AG10803 (cell line): ENCODE measurements at regions not wholly inside any gene's neighbourhood (a gene's known extent, or its start where the extent isn't known, plus 50 kb on each side); places are given as distances from the start of the nearest gene placed in this dataset.
"Not testable (repeated sequence)": the region's sequence is repeated elsewhere in the genome, so short reads cannot be mapped to it uniquely, and the experiment has no call there.

Experiments
- DNase-seq: peaks from one replicate; pipeline ENCODE4 v3.0.0; 2010; ENCODE audit warnings: low read depth
- H3K4me3 ChIP-seq: 2 replicates; pipeline ENCODE4 v1.5.1; 2011; ENCODE audit warnings: mild to moderate bottlenecking, low read length, control low read depth
- CTCF ChIP-seq: conservative IDR thresholded peaks from 2 replicates; pipeline ENCODE4 v1.5.1; 2011; ENCODE audit warnings: mild to moderate bottlenecking, low read length, control low read depth, inconsistent platforms

- no peak for DNase-seq
- TF ChIP-seq CTCF = no peak
- no peak overlapping the region for H3K4me3 ChIP-seq
These were observed 174.5 kb upstream of the BCHE start for GRCh38 chr3:166011771-166012170.

- TF ChIP-seq CTCF = no peak
- DNase-seq = no peak
These were observed 167.9 kb upstream of the BCHE start for GRCh38 chr3:166005126-166005525.

GRCh38 chr3:165994293-165994692, 157.1 kb upstream of the BCHE start:
- no peak for TF ChIP-seq CTCF
- no peak for DNase-seq
- no peak overlapping the region for H3K4me3 ChIP-seq

More at GRCh38 chr3:166005126-166005525, 167.9 kb upstream of the BCHE start:
- no peak overlapping the region for H3K4me3 ChIP-seq

GRCh38 chr3:165984589-165984988, 147.4 kb upstream of the BCHE start:
- DNase-seq = no peak
- H3K4me3 ChIP-seq = no peak overlapping the region
- no peak for TF ChIP-seq CTCF

- no peak overlapping the region for H3K4me3 ChIP-seq
- DNase-seq = no peak
- no peak for TF ChIP-seq CTCF
These were observed 146.1 kb upstream of the BCHE start for GRCh38 chr3:165983284-165983683.

GRCh38 chr3:165981318-165981717, 144.1 kb upstream of the BCHE start:
- DNase-seq = no peak
- TF ChIP-seq CTCF = no peak
- H3K4me3 ChIP-seq = no peak overlapping the region

- not testable (repeated sequence) for DNase-seq, H3K4me3 ChIP-seq
These were observed 123.6 kb upstream of the BCHE start for GRCh38 chr3:165960825-165961224.

GRCh38 chr3:165954171-165954570, 116.9 kb upstream of the BCHE start:
- no peak for DNase-seq
- TF ChIP-seq CTCF = no peak
- H3K4me3 ChIP-seq = no peak overlapping the region
